Ectodermal cell (in vitro differentiated cells): ENCODE measurements at regions not wholly inside any gene's neighbourhood (a gene's known extent, or its start where the extent isn't known, plus 50 kb on each side); places are given as distances from the start of the nearest gene placed in this dataset.

Experiments used
- H3K27ac ChIP-seq: 2 replicates; pipeline ENCODE4 v1.7.0; 2013; ENCODE audit warnings: mild to moderate bottlenecking, low read depth, low read length; ENCODE audit not compliant: insufficient read depth, poor library complexity, severe bottlenecking
- H3K27me3 ChIP-seq: 2 replicates; pipeline ENCODE4 v1.7.0; 2013; ENCODE audit warnings: mild to moderate bottlenecking, low read length; ENCODE audit not compliant: insufficient read depth, control insufficient read depth, poor library complexity, severe bottlenecking
- H3K36me3 ChIP-seq: one replicate; pipeline ENCODE4 v1.7.0; 2013; ENCODE audit warnings: low read length; ENCODE audit not compliant: control insufficient read depth, insufficient read depth
- H3K4me1 ChIP-seq: one replicate; pipeline ENCODE4 v1.7.0; 2013; ENCODE audit warnings: low read length; ENCODE audit not compliant: control insufficient read depth, insufficient read depth
- H3K4me3 ChIP-seq: 2 replicates; pipeline ENCODE4 v1.7.0; 2013; ENCODE audit warnings: low read depth, low read length, control low read depth; ENCODE audit not compliant: insufficient read depth
- H3K9me3 ChIP-seq: 2 replicates; pipeline ENCODE4 v1.7.0; 2013; ENCODE audit warnings: mild to moderate bottlenecking, low read length, moderate library complexity; ENCODE audit not compliant: control insufficient read depth
- WGBS, 2 experiments: methylation state at CpG; one replicate each; pipeline ENCODE4 v1.1.7; 2013; ENCODE audit warnings: missing lambda C conversion rate in 2 of 2; 5-methylcytosine and 5-hydroxymethylcytosine counted together

DNA sequence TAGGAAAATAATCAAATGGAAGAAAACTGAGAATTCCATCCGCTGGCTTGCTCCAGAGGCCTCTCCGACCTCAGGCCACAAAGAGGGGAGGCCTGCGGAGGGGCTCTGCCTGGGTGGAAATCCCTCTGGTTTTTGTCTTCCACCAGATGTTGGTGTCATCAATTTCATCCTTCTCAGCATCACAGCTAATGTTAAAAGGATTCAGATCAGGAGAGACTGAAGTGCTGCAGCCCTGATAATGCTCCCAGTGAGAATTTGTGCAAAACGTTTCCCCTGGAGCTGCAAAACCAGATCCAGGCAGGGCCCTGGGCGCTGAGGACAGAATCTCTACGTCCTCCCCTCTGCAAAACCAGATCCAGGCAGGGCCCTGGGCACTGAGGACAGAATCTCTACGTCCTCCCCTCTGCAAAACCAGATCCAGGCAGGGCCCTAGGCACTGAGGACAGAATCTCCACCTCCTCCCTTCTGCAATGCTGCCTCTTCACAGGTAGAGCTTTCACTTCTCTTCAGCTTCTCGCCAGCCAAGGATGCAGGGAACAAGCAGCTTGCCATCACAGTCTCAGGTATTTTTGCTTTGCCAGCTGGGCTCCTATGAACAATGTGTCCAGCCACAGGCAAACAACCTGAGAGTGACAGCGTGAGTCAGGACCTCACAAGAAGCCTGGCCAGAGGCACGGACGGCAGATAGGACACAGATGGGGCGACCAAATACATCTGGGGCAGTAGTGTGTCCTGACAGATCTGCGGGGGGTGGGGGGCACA is 81.2 kb downstream of the TMEM18 start:
- Histone ChIP-seq H3K9me3 (no peaks in the 10 kb centered on the region), H3K27me3 (no peaks in the 10 kb centered on the region), H3K27ac (no peak overlapping the region), H3K4me3 (no peak overlapping the region), H3K36me3 (no peaks in the 10 kb centered on the region), H3K4me1 (peaks cover 4% of the 10 kb centered on the region)
- 87 to 88% methylated on average over 13 of the region's 13 CpGs for WGBS, 2 experiments

- Histone ChIP-seq H3K4me3 (no peak overlapping the region), H3K4me1 (peaks cover 4% of the 10 kb centered on the region), H3K27ac (no peak overlapping the region), H3K27me3 (no peaks in the 10 kb centered on the region), H3K9me3 (no peaks in the 10 kb centered on the region), H3K36me3 (no peaks in the 10 kb centered on the region)
- 92 to 93% methylated on average over 23 of the region's 23 CpGs for WGBS, 2 experiments
Observed at GRCh38 chr2:595141-595815, 81.9 kb downstream of the TMEM18 start.

DNA sequence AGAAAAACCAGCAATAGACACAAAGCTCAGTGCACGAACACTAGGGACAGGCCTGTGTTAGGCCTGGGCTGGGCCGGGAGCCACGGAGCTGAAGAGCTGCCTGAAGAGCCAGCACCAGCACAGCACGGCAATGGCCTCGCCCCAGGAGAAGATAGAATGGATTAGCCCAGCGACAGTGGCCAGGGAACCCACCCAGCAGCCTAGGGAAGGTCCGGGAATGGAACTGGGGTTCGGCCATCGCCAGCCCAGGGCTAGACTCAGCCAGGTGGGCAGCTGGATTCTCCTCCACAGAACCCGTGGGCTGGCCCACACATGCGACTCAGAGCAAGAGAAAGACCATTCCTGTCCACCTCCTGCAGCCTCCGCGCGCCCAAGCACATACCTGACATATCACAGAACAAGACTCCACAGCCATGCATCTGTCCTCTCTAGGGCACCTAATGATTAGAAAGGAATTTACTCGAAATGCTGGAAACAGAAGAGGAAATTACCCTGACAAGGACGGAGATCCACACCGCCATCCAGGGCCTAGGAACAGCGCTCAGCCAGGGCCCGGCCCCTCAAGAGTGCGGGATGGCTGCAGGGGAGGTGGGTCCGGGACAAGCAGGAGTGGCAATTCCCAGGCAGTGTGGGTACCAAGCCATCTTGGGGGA is 82.8 kb downstream of the TMEM18 start:
- no peaks in the 10 kb centered on the region for H3K36me3 ChIP-seq
- no peak overlapping the region for H3K4me3 ChIP-seq
- H3K9me3 ChIP-seq: no peaks in the 10 kb centered on the region
- no peaks in the 10 kb centered on the region for H3K27me3 ChIP-seq
- 92% methylated on average over 21 of the region's 21 CpGs for WGBS, 2 experiments
- H3K27ac ChIP-seq: no peak overlapping the region
- H3K4me1 ChIP-seq: peaks cover 4% of the 10 kb centered on the region

GRCh38 chr2:593356-594026 is 83.7 kb downstream of the TMEM18 start:
- Histone ChIP-seq H3K36me3 (no peaks in the 10 kb centered on the region), H3K27ac (no peak overlapping the region), H3K4me1 (peaks cover 4% of the 10 kb centered on the region), H3K4me3 (no peak overlapping the region), H3K9me3 (no peaks in the 10 kb centered on the region), H3K27me3 (no peaks in the 10 kb centered on the region)
- WGBS, 2 experiments: 88% methylated on average over 17 of the region's 17 CpGs

GRCh38 chr2:592737-593136 is 84.5 kb downstream of the TMEM18 start:
- Histone ChIP-seq H3K4me1 (peaks cover 4% of the 10 kb centered on the region), H3K27ac (no peak overlapping the region), H3K4me3 (no peak overlapping the region), H3K36me3 (no peaks in the 10 kb centered on the region), H3K27me3 (no peaks in the 10 kb centered on the region), H3K9me3 (no peaks in the 10 kb centered on the region)
- WGBS, 2 experiments: 94 to 97% methylated on average over 8 of the region's 8 CpGs

DNA sequence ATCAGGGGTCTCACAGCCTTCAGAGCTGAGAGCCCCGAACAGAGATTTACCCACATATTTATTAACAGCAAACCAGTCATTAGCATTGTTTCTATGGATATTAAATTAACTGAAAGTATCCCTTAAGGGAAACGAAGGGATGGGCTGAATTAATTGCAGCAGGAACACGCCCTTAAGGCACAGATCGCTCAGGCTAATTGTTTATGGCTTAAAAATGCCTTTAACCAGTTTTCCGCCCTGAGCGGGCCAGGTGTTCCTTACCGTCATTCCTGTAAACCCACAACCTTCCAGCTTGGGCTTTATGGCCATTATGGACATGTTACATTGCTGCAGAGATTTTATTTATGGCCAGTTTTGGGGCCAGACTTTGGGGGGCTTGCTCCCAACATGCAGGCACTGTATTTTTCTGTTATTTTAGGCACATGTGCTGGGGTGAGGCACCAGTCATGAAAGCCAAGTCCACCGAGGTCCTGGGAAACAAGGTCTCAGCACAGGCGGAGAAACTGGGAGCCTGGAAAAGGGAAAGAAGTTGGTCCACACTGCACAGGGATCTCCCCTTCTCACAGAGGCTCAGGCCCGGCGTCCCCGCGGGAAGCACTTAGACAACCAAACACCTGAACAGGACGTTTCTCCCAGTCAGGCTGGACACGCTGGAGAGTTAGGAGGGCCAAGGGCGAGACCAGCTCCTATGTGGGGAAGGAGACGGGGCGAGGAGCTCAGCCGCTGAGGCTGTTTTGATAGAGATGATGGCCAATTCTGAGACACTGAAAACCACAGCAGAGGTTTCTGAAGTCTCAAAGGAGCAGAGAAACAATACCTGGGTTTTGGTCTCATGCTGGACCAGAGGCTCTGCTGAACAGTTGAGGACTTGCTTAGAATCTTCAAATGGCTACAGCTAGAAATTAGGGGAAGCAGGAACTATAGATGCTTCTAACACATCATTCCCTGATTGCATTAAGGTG is 86.7 kb downstream of the TMEM18 start:
- no peak overlapping the region for H3K4me3 ChIP-seq
- WGBS, 2 experiments: 91 to 92% methylated on average over 18 of the region's 19 CpGs
- H3K4me1 ChIP-seq: peaks cover 8% of the 10 kb centered on the region
- H3K27ac ChIP-seq: no peak overlapping the region
- no peaks in the 10 kb centered on the region for H3K9me3 ChIP-seq
- no peaks in the 10 kb centered on the region for H3K27me3 ChIP-seq
- no peaks in the 10 kb centered on the region for H3K36me3 ChIP-seq

DNA sequence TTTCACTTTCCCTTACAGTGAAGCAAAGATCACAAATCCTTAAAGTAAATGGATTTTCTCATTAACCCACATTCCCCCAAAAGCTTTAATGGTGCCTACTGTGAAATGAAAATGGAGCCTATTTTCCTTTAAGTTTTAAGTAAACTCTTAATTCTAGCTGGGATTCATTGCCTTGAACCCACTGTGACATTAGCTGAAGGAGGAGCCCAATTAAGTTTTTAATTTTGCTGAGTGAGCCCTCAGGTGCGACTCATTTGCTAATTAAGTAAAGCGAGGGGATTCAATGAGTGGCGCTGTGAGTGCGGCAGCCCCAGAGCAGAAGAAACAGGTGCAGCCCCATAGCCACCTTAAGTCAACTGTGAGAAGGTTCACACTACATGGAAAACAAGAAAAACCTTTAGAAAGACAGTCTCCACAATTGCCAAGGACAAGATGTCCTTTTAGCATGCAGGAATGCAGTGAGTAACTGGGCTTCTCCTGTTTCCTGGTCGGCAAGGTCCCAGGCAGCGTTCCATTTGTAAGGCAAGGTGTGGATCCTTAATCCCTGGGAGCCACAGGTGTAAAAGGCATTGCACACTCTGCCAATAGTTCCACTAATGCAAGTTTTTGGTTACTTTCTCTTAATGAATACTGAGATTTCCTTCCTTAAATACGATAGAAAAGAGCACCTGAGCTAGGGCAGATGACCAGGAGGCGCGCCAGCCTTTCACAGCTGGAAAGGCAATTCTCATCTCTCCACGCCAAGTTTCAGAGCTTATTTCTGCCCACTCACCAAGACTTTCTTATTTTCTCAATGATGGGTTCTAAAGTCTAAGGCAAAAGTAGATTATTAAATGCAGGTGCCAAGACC is 87.7 kb downstream of the TMEM18 start:
- H3K9me3 ChIP-seq: no peaks in the 10 kb centered on the region
- WGBS, 2 experiments: 86 to 89% methylated on average over 10 of the region's 10 CpGs
- peaks cover 11% of the 10 kb centered on the region for H3K4me1 ChIP-seq
- H3K27ac ChIP-seq: no peak overlapping the region
- H3K36me3 ChIP-seq: no peaks in the 10 kb centered on the region
- H3K27me3 ChIP-seq: no peaks in the 10 kb centered on the region
- H3K4me3 ChIP-seq: no peak overlapping the region

DNA sequence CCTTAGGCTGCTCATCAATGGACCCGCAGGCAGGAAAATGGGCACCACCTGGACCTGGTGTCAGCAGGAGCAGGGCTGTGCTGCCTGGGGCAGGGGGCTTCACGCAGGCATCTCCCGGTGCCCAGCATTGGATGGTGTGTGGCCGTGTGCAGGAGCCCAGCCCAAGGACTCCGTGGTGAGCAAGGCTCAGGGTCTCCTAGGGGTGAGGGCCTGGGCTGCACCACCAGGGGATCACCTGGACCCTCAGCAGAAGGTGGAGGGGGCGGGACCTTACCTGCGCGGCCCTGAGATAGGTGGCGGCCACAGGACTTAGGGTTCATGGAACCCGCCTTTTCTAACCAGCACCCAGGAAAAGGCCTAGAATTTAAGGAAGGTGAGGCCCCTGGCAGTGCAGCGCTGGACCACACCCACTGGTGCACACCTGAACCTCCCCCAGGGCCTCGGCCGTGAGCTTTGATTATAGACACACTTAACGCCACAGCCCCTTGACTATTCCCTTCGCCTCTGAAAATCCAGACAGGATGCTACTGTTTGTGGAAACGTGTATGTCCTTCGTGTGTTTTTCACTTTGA is 89.0 kb downstream of the TMEM18 start:
- WGBS, 2 experiments: 96 to 97% methylated on average over 17 of the region's 17 CpGs
- H3K36me3 ChIP-seq: no peaks in the 10 kb centered on the region
- H3K9me3 ChIP-seq: no peaks in the 10 kb centered on the region
- no peaks in the 10 kb centered on the region for H3K27me3 ChIP-seq
- no peak overlapping the region for H3K27ac ChIP-seq
- no peak overlapping the region for H3K4me3 ChIP-seq
- peaks cover 11% of the 10 kb centered on the region for H3K4me1 ChIP-seq
